GM21360 (cell line): ENCODE measurements at regions not wholly inside any gene's neighbourhood (a gene's known extent, or its start where the extent isn't known, plus 50 kb on each side); places are given as distances from the start of the nearest gene placed in this dataset.

ENCODE experiments used
- ATAC-seq: cut with Tn5 transposase; IDR thresholded peaks from one replicate; pipeline ENCODE4 v1.9.1; 2021; ENCODE audit warnings: mild to moderate bottlenecking, moderate library complexity; ENCODE audit not compliant: unreplicated experiment

DNA sequence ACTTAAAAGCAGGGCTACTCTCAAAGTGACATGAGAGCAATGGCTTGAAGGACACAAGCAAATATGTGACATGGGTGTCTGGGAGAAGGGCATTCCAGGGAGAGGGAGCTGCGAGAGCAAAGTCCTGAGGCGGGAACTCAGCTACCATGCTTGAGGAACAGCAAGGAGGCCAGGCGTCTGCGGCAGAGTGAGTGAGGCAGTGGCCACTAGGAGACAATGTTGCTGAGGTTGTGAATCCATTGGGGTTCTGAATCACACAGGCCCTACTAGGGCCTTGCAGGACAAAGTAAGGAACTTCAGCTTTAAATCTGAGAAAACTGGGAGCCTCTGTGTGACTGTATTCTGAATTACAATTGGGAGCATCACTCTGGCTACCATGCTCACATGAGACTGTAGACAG, 94.1 kb upstream of the PRICKLE2 start:
- no peak for ATAC-seq

GRCh38 chr3:64318668-64319271, 93.5 kb upstream of the PRICKLE2 start:
- ATAC-seq, result no peak

DNA sequence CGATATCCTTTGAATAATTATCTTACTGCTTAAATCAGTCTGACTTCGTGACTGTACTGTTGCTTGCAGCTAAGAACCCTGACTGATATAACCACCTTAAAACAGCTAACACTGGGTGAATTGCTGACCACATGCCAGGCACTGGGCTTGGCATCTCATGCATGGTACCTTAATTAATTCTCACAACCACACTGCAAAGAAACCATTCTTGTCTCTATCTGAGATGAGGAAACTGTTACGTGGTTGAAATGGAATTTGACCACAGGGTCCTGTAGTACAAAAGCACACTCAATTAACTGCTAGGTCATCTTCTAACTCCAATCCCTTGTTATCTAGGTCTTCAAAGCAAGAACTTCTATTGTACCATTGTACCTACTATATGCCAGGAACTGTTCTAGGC, 92.7 kb upstream of the PRICKLE2 start:
- ATAC-seq, result no peak

- no peak for ATAC-seq
These were observed 91.7 kb upstream of the PRICKLE2 start for GRCh38 chr3:64316971-64317370.

GRCh38 chr3:64311424-64312061, 86.3 kb upstream of the PRICKLE2 start:
- no peak for ATAC-seq

DNA sequence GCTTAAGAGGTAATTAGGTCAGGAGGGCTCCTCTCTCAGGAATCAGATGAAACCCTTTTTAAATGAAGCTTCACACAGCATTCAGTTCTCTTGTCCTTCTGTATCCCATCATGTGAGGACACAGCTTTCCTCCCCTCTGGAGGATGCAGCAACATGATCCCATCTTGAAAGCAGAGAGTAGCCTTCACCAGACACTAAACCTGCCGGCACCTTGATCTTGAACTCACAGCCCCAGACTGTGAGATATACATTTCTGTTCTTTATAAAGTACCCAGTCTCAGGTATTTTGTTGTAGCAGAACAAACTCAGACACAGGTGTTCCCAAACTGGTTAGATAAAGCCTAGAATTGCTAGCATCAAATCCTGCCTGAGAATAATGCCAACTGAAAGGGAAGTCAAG, 83.7 kb upstream of the PRICKLE2 start:
- no peak for ATAC-seq

- no peak for ATAC-seq
These were observed 81.5 kb upstream of the PRICKLE2 start for GRCh38 chr3:64306745-64307144.

DNA sequence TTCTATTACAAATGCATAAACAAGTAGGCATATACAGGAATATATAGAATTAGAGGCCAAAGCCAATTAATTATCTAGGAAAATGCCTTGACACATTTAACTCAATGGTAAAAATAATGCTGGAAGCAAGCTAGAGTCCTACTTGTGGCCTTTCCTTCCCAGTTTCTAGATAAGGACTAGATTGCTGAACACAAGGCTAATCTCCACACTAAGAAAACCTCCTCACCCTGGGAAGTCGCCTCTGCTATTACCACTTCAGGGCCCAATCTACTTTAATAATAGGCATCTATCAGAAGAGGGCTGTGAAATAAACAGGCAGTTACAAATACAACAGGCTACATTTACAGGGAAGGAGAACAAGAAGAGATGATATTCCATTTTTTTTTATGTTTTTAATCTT, 80.5 kb upstream of the PRICKLE2 start:
- no peak for ATAC-seq

- ATAC-seq, result no peak
These were observed 79.7 kb upstream of the PRICKLE2 start for GRCh38 chr3:64304828-64305410.

DNA sequence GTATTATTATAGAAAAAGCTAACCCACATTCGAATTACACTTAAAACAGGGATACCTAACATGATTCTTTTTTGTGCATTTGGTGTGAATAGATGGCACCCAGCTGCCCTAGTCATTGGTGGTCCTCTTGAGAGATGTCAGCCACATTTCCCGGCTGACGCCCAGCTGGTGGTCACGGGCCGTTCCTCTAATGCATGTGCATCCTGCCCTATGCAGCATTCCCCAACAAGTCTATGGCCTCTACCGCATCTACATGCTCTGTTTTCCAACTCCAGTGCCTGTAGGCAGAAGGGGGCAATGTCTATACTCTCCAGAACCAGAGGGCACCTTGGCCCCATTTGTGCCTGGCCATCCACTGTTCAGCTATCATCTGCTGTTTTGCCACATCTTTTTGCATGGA, 78.6 kb upstream of the PRICKLE2 start:
- ATAC-seq, result no peak

DNA sequence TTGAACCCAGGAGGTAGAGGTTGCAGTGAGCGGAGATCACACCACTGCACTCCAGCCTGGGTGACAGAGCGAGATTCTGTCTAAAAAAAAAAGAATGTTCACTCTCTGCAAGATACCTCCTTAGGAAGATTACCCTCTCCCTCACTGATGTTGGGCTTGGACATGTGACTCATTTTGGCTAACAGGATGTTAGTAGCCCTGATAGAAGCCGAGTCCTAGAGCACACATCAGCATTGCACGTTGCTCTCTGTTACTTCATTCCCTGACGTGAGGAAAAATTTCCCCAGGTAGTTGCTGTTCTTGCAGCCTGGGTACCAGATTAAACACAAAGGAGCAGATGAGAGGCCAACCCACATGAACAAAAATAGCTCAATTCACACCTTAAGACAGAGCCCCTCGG, 78.1 kb upstream of the PRICKLE2 start:
- ATAC-seq, result no peak

DNA sequence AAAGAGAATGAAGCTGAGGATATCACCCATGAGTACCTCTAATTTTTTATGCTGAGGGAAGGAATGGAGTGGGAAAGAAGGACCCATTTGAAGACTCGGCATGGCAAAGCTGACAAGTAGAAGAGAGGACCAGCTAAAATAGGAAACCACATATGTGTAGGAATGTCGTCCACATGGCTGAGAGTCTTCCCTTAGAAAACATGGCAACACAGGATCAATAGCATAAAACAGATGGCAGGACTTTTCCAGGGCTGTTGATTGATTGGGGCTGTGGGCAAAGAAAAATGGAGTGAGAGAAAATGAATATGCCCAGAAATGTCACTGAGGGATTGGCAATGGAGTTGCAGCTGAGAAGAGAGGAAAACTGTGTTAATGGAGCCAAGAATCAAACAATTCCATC, 76.2 kb upstream of the PRICKLE2 start:
- ATAC-seq, result no peak

DNA sequence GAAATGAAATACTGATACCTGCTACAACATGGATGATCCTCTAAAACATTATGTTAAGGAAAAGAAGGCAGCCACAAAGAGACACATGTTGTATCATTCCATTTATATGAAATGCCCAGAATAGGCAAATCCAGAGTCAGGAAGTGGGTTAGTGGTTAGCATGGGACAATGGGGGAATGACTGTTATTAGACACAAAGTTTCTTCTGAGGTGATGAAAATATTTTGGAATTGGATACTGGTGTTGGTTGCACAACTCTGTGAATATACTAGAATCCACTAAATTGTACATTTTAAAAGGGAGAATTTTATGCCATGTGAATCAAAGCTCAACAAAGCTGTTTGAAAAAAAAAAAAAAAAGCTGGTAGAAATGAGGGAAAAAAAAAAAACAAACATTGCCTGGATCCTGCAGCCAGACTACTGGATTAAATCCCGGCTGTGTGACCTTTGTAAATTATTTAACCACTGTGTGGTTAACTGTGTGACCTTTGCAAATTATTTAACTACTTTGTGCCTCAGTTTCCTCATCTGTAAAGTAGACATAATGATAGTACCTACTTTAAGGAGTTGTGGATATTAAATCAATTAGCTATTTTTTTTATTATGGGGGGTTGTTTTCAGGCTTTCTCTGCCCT, 75.6 kb upstream of the PRICKLE2 start:
- no peak for ATAC-seq

DNA sequence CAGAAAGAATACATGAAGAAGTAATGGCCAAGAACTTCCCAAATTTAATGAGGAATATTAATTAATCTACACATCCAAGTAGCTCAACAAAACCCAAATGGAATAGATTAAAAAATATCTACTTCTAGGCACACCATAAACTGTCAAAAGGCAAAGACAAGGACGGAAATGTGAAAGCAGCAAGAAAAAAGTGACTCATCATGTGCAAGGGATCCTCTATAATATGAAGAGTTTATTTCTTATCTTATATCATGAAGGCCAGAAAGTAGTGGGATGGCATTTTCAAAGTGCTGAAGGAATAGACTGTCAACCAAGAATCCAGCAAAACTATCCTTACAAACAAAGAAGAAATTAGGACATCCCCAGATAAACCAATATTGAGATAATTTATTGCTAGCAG, 73.9 kb upstream of the PRICKLE2 start:
- ATAC-seq, result no peak

DNA sequence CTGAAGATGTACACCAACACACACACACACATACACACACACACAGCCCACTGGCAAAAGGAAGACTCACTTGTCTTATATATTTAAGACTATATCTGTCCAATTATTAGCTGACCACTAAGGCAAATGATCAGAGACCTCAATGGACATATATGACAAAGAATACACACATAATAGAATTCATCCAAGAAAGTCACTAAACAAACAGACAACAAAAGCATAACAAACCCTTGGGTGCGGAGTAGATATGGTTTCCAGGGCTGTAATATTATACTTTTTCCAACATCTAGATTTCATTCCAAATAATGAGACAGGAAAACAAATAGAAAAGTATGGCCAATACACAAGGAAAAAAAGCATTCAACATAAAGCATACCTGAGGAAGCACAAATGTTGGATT, 72.3 kb upstream of the PRICKLE2 start:
- no peak for ATAC-seq

DNA sequence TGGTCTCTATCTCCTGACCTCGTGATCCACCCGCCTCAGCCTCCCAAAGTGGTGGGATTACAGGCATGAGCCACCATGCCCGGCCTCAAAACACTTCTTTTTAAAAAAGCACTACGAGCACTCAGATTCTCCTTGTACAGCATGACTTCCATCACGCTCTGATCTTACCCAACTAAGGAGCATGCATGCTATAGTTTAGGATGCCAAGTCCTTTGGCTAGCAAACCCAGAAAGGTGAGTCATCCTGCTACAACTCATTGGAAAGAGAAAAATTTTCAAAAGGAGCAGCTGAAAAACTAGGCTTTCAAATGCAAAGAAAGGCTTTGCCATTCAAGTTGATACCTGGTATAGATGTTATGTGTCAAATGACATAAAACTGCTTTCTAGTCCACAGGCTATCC, 70.3 kb upstream of the PRICKLE2 start:
- ATAC-seq, result no peak

DNA sequence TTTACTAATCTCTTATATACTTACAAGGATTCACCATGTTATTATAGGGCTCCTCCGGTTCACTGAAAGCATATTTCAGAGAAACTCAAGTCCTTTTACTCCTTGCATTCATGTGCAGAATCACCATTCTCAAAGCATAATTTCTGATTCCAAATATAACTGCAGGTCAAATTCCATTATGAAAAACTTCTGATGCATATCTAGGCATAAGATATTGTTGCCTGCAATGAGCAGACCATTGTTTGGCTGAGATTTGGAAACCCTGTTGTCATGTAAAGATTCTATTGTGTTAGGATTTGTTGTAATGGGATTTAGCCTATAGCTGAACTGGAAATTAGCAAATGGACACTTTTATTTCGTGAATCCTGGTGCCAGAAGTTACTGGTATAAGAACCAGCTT, 69.5 kb upstream of the PRICKLE2 start:
- no peak for ATAC-seq

GRCh38 chr3:64293121-64293520, 67.9 kb upstream of the PRICKLE2 start:
- no peak for ATAC-seq

- ATAC-seq, result no peak
These were observed 66.7 kb upstream of the PRICKLE2 start for GRCh38 chr3:64291956-64292355.

GRCh38 chr3:64291345-64291744, 66.1 kb upstream of the PRICKLE2 start:
- ATAC-seq, result no peak

DNA sequence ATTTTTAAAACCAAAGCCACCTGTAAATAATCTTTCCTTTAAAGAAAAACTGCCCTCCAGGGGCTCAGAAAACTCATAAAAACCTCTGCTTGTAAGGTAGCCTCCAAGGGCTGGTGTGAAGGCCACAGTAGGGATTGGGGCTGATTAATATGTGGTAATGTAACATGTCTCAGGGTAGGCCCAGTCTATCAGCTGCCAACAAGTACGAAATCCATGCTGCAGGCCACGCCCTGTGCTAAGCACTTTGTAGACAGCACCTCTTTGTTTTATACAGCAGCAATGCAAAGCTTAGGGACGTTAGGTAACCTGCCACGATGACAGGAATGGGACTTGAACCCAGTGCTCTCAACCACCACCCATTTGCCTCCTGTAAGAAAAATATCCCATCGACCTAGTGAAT, 65.6 kb upstream of the PRICKLE2 start:
- ATAC-seq, result no peak

DNA sequence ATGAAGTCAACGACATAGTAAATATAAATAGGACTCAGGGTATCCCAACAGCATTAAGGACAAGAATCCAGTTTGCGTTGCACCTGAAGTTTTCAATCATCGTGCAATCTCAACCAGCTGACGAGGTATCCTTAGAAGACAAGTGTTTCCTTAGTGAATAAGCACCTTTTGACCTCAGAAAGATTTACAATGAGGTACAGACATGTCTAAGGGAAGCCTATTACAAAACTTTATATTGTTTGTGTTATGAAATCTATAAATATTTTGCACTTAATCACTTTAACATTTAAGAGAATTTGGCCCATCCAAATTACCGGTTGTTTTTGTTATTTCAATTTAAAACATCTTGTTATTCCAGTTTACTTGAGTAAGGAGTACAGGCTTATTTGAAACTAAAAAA, 64.9 kb upstream of the PRICKLE2 start:
- no peak for ATAC-seq
